ENCODE measurements at regions not wholly inside any gene's neighbourhood (a gene's known extent, or its start where the extent isn't known, plus 50 kb on each side); places are given as distances from the start of the nearest gene placed in this dataset.

GRCh38 chr18:51637881-51638280, 440.4 kb upstream of the MEX3C start:
- Histone ChIP-seq H3K4me2 (no peak overlapping the region), H3K4me1 (no peaks in the 10 kb centered on the region), H3K4me3 (no peak overlapping the region), H3K27ac (no peak overlapping the region), H3K9me3 (no peaks in the 10 kb centered on the region)
- POLR2A ChIA-PET: no interaction called here
- DNase-seq (ENCODE audit: low read depth in 1 of 2, low spot score in 1 of 2) (no peak), FAIRE-seq (no peak), ATAC-seq (no peak)
- 8% methylated on average over 4 of the region's 4 CpGs for WGBS (ENCODE audit: missing lambda C conversion rate)
- CTCF ChIA-PET: interaction anchor here (1.2 kb wide), 1 partner anchor 30 kb away, joined by 4 read pairs; no protein-coding TSS in a partner anchor
- TF ChIP-seq MAFK (IDR thresholded peaks at IDR 0.05; ENCODE audit: partially characterized antibody) (no peak), FOXS1 (CRISPR knock-in tag; IDR thresholded peaks at IDR 0.05) (no peak)

- no peaks in the 10 kb centered on the region for H3K4me1 ChIP-seq
- no peak overlapping the region for H3K4me3 ChIP-seq
- TF ChIP-seq FOXS1 (CRISPR knock-in tag; IDR thresholded peaks at IDR 0.05) (no peak), MYC (IDR thresholded peaks at IDR 0.05; ENCODE audit: borderline replicate concordance, low read length) (no peak), CHD4 (IDR thresholded peaks at IDR 0.05; ENCODE audit: borderline replicate concordance) (no peak), HDAC2 (IDR thresholded peaks at IDR 0.05) (no peak), HES2 (IDR thresholded peaks at IDR 0.05) (no peak), POLR2AphosphoS2 (conservative IDR thresholded peaks at IDR 0.05; ENCODE audit: low read length) (no peak), SMC3 (IDR thresholded peaks at IDR 0.05) (no peak), NFE2L2 (conservative IDR thresholded peaks at IDR 0.05; ENCODE audit: low read length) (no peak), POLR2A (IDR thresholded peaks at IDR 0.05; ENCODE audit: low read length) (no peak), CTCF (IDR thresholded peaks at IDR 0.05) (no peak), KDM1A (IDR thresholded peaks at IDR 0.05; ENCODE audit: low read depth) (no peak), RARB (CRISPR knock-in tag; IDR thresholded peaks at IDR 0.05) (no peak)
- DNase-seq (ENCODE audit: low read depth in 1 of 2, low spot score in 1 of 2) (no peak), ATAC-seq (no peak), FAIRE-seq (no peak)
- ChIA-PET POLR2A (no interaction called here), CTCF (interaction anchor here (1.4 kb wide), 1 partner anchor 18 kb away, joined by 4 read pairs; no protein-coding TSS in a partner anchor)
- H3K9me3 ChIP-seq: no peaks in the 10 kb centered on the region
- no peak overlapping the region for H3K4me2 ChIP-seq
- no peak overlapping the region for H3K27ac ChIP-seq
Observed at GRCh38 chr18:51639541-51639940, 442.1 kb upstream of the MEX3C start.

- WGBS (ENCODE audit: missing lambda C conversion rate): 12% methylated on average over 2 of the region's 2 CpGs
- TF ChIP-seq HOXB13 (CRISPR knock-in tag; IDR thresholded peaks at IDR 0.05; ENCODE audit: low read depth) (no peak), RCOR1 (IDR thresholded peaks at IDR 0.05; ENCODE audit: low read depth, low read length) (no peak), MAFK (IDR thresholded peaks at IDR 0.05; ENCODE audit: partially characterized antibody) (no peak), FOXS1 (CRISPR knock-in tag; IDR thresholded peaks at IDR 0.05) (no peak), EHF (CRISPR knock-in tag; IDR thresholded peaks at IDR 0.05) (no peak), FOSB (CRISPR knock-in tag; IDR thresholded peaks at IDR 0.05) (no peak), NR3C1 (IDR thresholded peaks at IDR 0.05) (no peak), ZFP36 (IDR thresholded peaks at IDR 0.05; ENCODE audit: borderline replicate concordance, partially characterized antibody) (no peak), CBX2 (IDR thresholded peaks at IDR 0.05; ENCODE audit: borderline replicate concordance, low read depth) (no peak), HOXA7 (CRISPR knock-in tag; IDR thresholded peaks at IDR 0.05) (no peak), EHMT2 (IDR thresholded peaks at IDR 0.05; ENCODE audit: low read depth) (no peak), BHLHE40 (IDR thresholded peaks at IDR 0.05; ENCODE audit: low read depth, low read length) (no peak), ELK1 (IDR thresholded peaks at IDR 0.05; ENCODE audit: low read depth, low read length) (no peak), JUN (IDR thresholded peaks at IDR 0.05) (no peak), HEYL (CRISPR knock-in tag; IDR thresholded peaks at IDR 0.05) (no peak), SREBF2 (IDR thresholded peaks at IDR 0.05) (no peak), PHF8 (IDR thresholded peaks at IDR 0.05; ENCODE audit: borderline replicate concordance, low read depth) (no peak), EP300 (IDR thresholded peaks at IDR 0.05) (no peak), TP53 (CRISPR knock-in tag; IDR thresholded peaks at IDR 0.05) (no peak)
- FAIRE-seq: no peak
- Histone ChIP-seq H3K4me2 (no peak overlapping the region), H3K27ac (no peak overlapping the region), H3K4me1 (no peaks in the 10 kb centered on the region), H3K9me3 (no peaks in the 10 kb centered on the region), H3K4me3 (no peak overlapping the region)
- CTCF ChIA-PET: no interaction called here
- ATAC-seq: no peak
- DNase-seq (ENCODE audit: low read depth in 1 of 2, low spot score in 1 of 2): no peak
- POLR2A ChIA-PET: no interaction called here
Observed at GRCh38 chr18:51643483-51643882, 446.0 kb upstream of the MEX3C start.

All from A549 (cell line).